NCI-H524 treated with DMSO at 0.1 percent for 48 hours (cell line): ENCODE measurements at regions not wholly inside any gene's neighbourhood (a gene's known extent, or its start where the extent isn't known, plus 50 kb on each side); places are given as distances from the start of the nearest gene placed in this dataset.

Source experiments
- DNase-seq: peaks from one replicate; lab custom pipeline; 2025; lab: John Stamatoyannopoulos, UW

- DNase-seq = no peak
Measured at GRCh38 chr17:53891726-53892125, 69.0 kb downstream of the KIF2B start.

DNA sequence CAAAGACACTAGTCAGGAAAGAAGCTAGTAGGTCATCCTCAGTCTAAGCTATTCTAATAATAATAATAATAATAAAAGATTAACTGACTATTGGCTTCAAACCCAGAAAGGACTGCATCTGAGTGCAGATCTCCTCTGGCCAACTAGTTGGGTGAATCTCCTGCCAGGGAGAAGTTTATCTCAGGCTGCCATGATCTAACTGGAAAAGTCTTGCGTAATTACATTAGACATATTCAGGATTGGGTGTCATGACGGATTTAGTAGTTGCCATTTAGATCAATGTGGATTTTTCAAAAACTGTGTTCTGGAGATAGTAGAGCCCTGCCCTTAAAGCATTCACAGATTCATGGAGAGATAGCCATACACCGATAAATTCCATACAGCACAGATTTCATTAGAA is 69.5 kb downstream of the KIF2B start:
- DNase-seq = no peak

GRCh38 chr17:53894591-53894990 is 71.9 kb downstream of the KIF2B start:
- DNase-seq = peak; percentile 92

- DNase-seq = no peak
Measured at GRCh38 chr17:53896047-53896446, 73.3 kb downstream of the KIF2B start.

DNA sequence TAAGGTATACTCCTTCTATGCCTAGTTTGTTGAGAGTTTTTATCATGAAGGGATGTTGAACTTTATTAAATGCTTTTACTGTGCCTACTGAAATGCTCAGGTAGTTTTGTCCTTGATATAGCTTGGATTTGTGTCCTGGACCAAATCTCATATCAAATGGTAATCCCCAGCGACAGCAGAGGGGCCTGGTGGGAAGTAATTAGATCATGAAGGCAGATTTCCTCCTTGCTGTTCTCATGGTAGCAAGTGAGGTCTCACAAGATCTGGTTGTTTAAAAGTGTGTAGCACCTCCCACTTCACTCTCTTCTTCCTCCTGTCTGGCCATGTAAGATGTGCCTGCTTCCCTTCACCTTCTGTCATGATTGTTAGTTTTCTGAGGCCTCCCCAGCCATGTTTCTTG is 78.2 kb downstream of the KIF2B start:
- no peak for DNase-seq

GRCh38 chr17:53907435-53907834 is 84.7 kb downstream of the KIF2B start:
- no peak for DNase-seq

- no peak for DNase-seq
Measured at GRCh38 chr17:53909802-53910201, 87.1 kb downstream of the KIF2B start.

- DNase-seq = no peak
Measured at GRCh38 chr17:53912117-53912516, 89.4 kb downstream of the KIF2B start.

- DNase-seq = no peak
Measured at GRCh38 chr17:53919356-53919755, 96.6 kb downstream of the KIF2B start.

DNA sequence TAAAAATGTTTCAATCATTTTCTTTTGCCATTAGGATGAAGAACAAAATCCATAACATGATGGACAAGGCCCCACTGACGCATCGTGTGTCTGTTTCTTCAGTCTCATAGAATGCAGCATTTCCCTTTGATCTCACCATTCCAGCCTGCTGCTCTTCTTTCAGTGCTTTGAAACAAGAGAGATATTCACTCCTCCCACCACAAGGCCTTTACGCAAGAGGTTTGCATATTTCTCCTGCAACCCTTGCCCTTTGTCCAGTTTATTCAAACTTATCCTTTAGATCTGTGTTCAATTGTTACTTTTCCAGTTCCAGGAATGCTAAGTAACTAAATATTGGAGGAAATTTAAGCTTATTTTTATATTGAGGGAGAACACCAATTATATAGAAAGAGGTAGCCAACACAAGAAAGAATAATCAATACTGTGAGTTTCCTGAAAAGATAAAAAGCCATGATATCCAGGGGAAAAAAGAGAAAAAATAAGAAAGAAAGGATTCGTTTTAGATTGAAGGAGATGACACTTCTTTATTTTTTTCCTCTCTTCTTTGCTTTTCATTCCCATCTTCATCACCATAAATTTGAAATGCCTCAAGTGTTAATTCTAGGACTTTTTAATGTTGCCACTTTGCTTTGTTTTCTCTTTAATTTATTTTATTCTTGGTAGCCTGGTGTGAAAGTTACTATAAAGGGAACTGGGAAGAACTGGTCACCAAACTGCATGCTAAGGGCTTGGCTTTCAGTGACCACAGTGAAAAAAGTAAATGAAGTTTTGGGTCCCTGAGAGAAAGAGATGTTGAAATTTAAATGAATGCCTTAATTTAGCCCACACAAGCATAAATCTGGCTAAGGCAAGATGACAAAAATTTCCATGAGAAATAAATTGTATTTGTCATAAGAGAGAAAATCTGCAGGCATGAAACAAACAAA is 102.1 kb downstream of the KIF2B start:
- DNase-seq = no peak

DNA sequence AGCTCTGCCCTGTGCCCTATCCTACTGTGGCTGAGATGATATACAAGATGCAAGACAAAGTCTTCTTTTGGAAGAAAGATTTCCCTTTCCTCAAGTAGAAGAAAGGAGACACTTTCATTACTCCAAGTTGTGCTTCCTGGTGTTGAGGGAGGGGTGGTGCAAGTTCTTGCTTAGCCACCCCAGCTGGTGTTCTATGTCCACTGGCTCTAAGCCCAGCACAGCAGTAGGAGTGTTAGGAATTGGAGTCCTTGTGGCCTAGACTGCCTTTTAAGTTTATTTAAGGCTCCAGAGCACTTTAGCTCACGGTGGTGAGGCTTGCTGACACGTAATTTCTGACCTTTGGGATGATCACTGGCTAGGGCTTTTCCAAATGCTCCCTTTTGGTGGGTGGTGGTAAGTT is 109.7 kb downstream of the KIF2B start:
- DNase-seq = no peak

GRCh38 chr17:53934931-53935330 is 112.2 kb downstream of the KIF2B start:
- DNase-seq = no peak

DNA sequence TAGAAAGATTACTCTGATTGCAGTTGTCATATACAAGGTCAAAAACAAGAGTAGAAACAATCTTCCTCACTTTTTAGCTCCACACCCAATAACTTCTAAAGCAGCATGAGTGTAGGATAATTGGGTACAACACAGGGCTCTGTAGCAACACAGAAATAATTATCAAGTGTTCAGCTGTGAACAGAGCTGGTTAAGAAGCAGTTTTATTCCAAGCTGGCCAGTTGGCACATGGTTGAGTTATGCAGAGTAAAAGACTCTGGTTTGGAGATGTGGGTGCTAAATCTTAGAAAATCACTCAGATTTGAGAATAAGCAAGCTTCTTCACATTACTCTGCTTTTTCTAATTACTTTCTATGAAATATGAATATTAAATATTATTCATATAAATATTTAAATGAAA is 118.5 kb downstream of the KIF2B start:
- DNase-seq = no peak

DNA sequence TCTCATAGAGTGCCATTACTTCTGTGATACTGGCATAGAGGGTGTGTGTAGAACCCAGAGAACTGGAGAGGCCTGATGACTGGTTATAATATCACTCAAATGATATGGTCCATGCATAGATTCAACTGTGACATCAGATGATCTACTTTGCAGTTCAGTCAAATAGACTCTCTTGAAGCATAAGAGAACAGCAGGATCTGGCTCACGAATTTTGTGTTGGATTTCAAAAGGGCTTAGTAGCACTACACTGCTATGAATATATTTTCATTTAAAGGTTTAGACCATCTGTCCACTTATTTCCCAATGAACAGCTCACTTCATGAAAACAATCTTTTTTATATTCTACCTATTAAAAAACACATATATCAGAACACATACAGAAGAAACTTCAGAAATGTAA is 119.7 kb downstream of the KIF2B start:
- peak; percentile 89 for DNase-seq

DNA sequence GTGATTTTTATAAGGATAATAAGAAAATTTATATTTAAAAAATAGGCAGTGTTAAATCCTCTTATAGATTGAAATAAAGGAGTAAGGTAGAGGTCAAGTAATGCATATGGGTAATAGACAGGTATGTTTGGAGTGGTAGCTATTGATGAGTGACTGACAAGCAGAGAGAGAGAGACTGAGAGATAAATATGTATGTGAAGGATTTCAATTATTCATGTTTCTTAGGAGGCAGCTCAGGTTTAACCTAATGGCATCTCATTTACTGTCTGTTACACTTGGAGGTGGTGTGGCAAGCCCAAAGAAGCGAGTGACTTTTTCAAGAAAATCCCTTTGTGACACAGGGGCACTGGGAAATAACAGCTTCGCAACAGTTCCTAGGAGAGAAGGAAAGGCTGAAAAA is 120.2 kb downstream of the KIF2B start:
- peak; percentile 42 for DNase-seq

- DNase-seq = no peak
Measured at GRCh38 chr17:53948323-53948722, 125.6 kb downstream of the KIF2B start.

- no peak for DNase-seq
Measured at GRCh38 chr17:53949473-53950090, 126.9 kb downstream of the KIF2B start.

DNA sequence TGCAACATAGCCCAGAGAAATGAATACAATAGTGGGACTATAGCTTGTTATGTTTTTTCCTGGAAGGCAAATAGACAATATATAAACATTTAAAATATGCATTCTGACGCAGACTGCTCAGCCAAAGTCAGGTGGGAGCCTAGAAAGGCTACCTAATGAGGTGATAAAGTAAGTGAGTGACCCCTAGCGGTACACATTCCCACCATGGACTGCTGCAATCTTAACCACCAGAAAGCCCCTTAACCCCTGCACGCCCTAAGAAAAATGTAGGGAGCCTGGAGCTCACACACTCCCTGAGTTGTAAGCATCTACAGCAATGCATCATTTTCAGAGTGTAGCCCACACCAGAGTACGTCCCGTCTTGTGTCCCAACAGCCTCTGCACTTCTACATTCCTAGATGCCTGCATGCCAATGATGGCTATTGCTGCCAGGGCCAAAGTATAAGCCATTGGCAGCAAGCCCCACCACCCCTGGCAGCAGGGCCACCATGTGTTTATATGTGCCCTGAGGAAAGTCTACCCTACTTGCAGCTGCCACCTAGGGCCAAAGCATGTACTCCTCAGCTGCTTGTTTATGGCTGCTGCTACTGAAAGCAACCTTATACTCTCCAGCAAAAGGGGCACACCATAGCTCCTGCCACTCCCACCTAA is 127.6 kb downstream of the KIF2B start:
- DNase-seq = no peak

DNA sequence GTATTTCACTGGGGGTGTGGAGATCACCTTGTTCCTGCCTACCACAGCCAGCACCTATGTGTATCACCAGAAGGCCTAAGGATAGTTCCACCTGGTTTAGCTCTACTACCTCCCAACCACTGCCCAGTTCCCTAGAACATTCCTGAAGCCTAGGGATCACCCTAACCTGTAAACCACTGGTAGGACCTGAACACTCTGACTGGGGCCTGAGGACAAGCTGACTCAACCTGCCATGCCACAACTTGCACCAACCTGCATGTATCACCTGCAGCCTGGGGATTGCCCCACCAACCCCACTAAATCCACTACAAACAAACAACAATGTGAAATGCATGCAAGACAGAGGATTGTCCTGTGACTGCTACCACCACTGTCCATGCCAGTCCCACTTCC is 128.1 kb downstream of the KIF2B start:
- no peak for DNase-seq

DNA sequence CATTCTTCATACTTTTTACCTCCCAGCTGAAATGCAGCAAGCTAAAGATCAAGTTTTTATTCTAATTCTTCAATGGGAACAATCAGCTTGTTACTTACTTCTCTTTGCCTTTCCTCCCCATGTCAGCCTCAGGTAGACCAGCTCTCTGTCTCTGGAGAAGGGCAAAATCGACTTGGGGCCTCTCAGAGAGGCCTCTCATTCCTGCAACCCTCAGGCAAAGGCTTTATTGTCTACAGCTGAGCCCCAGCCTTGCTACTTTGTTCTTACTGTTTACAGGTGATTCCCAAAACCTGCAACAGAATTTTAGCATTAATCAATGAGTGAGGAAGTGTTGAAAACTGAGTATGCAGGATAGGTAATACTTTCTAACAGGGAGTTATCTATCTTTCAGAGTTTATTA is 148.6 kb downstream of the KIF2B start:
- DNase-seq = no peak

DNA sequence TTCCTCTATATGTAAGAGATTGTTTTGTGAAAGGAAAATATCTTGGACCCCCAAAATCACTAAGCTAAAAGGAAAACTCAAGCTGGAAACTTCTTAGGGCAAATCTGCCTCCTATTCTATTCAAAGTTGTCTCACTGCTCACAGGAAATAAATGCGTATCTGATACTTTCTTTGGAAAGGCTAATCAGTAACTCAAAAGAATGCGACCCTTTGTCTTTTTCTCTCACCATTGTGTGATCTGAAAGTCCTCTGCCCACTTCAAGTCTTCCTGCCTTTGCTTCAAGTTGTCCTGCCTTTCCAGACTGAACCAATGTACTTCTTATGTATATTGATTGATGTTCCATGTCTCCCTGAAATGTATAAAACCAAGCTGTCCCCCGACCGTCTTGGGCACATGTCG is 157.3 kb downstream of the KIF2B start:
- DNase-seq = no peak

- DNase-seq = no peak
Measured at GRCh38 chr17:53996131-53996530, 173.4 kb downstream of the KIF2B start.

DNA sequence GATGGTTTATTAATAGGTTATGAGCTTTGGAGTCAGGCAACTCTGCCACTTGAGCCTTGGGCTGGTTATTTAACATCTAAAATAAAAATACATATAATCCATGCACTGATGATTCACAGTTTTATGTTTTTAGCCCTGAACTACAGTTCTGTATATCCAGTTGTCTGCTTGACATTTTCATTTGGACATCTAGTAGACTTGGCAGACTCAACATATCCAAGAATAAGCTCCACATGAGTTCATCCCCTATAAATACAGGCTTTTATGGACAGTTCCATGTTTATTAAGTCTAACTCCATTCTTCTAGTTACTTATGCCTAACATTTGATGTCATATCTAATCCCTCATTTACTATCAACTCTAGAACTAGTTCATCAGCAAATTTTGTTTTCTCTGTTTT is 174.2 kb downstream of the KIF2B start:
- no peak for DNase-seq
